ENCODE measurements at regions not wholly inside any gene's neighbourhood (a gene's known extent, or its start where the extent isn't known, plus 50 kb on each side); places are given as distances from the start of the nearest gene placed in this dataset.

GRCh38 chr4:136863756-136864155 lies 668.5 kb downstream of the PCDH18 start:
- TF ChIP-seq CTCF (IDR thresholded peaks at IDR 0.05): no peak
- TF ChIP-seq POLR2AphosphoS5 (IDR thresholded peaks at IDR 0.05): no peak

All from stomach (tissue), 4 donors.